ENCODE measurements at regions not wholly inside any gene's neighbourhood (a gene's known extent, or its start where the extent isn't known, plus 50 kb on each side); places are given as distances from the start of the nearest gene placed in this dataset.

- no peak for DNase-seq (ENCODE audit: low spot score)
These were observed 174.2 kb downstream of the BUD13 start for GRCh38 chr11:116598556-116598955.

GRCh38 chr11:116598036-116598435 lies 174.8 kb downstream of the BUD13 start:
- no peak for DNase-seq (ENCODE audit: low spot score)

- DNase-seq (ENCODE audit: low spot score): no peak
These were observed 176.2 kb downstream of the BUD13 start for GRCh38 chr11:116596346-116597260.

GRCh38 chr11:116595305-116595880 lies 177.4 kb downstream of the BUD13 start:
- DNase-seq (ENCODE audit: low spot score): no peak

- DNase-seq (ENCODE audit: low spot score): no peak
These were observed 181.8 kb downstream of the BUD13 start for GRCh38 chr11:116590844-116591570.

- DNase-seq (ENCODE audit: low spot score): no peak
These were observed 183.4 kb downstream of the BUD13 start for GRCh38 chr11:116589402-116589801.

GRCh38 chr11:116586392-116586791 lies 186.4 kb downstream of the BUD13 start:
- no peak for DNase-seq (ENCODE audit: low spot score)

GRCh38 chr11:116582571-116582970 lies 190.2 kb downstream of the BUD13 start:
- no peak for DNase-seq (ENCODE audit: low spot score)

- no peak for DNase-seq (ENCODE audit: low spot score)
These were observed 191.4 kb downstream of the BUD13 start for GRCh38 chr11:116581349-116581748.

- DNase-seq (ENCODE audit: low spot score): no peak
These were observed 192.0 kb downstream of the BUD13 start for GRCh38 chr11:116580799-116581198.

GRCh38 chr11:116579857-116580727 lies 192.7 kb downstream of the BUD13 start:
- DNase-seq (ENCODE audit: low spot score): peak; percentile 99

- DNase-seq (ENCODE audit: low spot score): peak; percentile 90
These were observed 193.6 kb downstream of the BUD13 start for GRCh38 chr11:116579031-116579653.

GRCh38 chr11:116577956-116578355 lies 194.8 kb downstream of the BUD13 start:
- no peak for DNase-seq (ENCODE audit: low spot score)

- peak; percentile 47 for DNase-seq (ENCODE audit: low spot score)
These were observed 195.5 kb downstream of the BUD13 start for GRCh38 chr11:116577273-116577672.

- DNase-seq (ENCODE audit: low spot score): peak; percentile 94
These were observed 196.3 kb downstream of the BUD13 start for GRCh38 chr11:116576526-116576925.

- DNase-seq (ENCODE audit: low spot score): no peak
These were observed 205.0 kb downstream of the BUD13 start for GRCh38 chr11:116567721-116568242.

GRCh38 chr11:116563712-116564047 lies 209.1 kb downstream of the BUD13 start:
- no peak for DNase-seq (ENCODE audit: low spot score)

- DNase-seq (ENCODE audit: low spot score): peak; percentile 97
These were observed 209.6 kb downstream of the BUD13 start for GRCh38 chr11:116563028-116563711.

GRCh38 chr11:116560589-116560988 lies 212.2 kb downstream of the BUD13 start:
- no peak for DNase-seq (ENCODE audit: low spot score)

- peak; percentile 86 for DNase-seq (ENCODE audit: low spot score)
These were observed 214.1 kb downstream of the BUD13 start for GRCh38 chr11:116558504-116559211.
